T-helper 9 cell (primary cell): ENCODE measurements at regions not wholly inside any gene's neighbourhood (a gene's known extent, or its start where the extent isn't known, plus 50 kb on each side); places are given as distances from the start of the nearest gene placed in this dataset.

ENCODE experiments used
- DNase-seq: peaks from one replicate; pipeline ENCODE4 v3.0.0-alpha.2; 2020

DNA sequence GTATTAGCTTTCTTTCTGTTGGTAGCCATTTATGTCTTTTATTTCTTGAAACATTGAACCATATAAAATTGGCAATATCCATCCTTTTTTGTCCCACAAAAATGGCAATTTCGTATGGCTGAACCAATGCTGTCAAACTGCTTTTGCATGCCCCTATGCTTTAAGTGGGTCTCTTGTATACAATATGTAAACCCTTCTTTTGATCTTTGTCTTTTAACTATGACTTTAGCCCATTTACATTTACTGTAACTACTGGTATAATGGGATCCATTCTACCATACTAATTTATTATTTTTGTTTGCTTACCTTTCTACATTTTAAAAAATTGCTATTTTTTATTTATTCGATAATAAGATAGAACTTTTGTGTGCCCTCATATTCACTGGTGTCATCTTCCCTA lies 93.4 kb downstream of the TENT4A start:
- DNase-seq, result no peak

DNA sequence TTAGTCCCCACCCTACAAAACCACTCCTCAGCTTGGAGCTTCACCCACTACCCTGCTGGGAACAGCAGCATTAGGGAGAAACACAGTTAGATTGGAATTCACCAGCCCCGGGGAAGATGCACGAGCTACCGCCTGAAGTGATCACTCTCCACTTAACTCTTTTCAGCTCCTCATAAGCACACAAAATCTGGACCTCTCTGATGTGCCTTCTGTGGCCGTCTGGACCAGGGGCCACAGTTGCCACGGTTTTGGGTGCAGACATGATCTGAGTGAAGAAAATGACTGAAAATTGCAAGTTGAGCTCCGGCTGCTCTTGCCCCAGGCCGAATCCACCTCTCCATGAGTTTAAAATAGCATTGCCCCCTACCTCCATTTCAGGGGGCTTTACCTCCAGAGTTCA lies 95.2 kb downstream of the TENT4A start:
- no peak for DNase-seq

DNA sequence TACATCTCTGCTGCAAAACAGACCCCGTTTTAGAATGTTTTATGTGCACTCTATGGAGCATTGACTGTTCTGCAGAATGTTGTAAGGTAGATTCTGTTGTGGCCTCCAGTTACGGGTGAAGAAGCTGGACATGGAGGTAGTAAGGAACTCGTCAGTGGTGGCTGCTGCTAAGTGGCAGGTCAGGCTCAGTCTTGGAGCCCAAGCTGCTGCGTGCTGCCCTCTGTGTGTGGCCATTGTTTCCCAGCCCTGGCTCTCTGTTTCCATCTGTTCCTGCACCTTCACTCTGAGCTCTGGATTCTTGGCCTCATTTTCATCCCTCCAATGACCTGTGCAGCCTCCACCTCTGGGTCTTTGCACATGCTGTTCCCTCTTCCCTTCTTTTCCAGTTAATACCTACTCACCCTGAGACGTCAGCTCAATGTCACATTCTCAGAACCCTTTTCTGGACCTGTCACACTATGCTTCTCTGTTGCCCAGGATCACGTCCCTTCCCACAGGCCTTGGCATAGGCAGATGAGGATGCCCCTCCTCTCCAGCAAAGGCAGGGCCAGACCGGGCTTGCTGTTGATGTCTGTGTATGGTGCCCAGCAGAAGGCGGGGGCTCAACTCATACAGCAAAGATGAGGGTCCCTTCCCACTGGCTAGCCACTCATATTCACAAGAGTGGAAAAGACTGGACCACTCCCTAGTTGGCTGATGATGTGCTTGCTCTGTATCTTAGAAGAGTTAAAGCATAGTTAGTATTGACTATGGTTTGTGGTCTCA lies 97.6 kb downstream of the TENT4A start:
- no peak for DNase-seq

DNA sequence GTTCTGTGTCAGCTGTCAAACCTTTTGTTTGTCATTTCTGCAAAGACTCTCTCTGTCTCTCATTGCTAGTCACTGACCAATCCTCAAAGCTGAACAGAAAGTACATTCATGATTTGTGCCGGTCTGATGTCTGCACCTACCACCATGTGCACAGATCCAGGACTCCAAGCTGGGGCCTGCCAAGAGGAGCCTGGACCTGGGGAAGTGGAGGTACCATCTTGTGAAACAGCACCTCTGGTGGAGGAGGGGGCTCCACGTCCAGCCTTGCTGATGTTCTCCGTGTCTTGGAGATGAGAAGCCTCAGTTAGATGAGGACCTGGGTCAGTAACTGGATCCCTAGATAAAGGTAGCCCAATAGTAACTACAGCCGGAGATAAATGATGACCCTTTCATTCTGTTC lies 98.9 kb downstream of the TENT4A start:
- DNase-seq, result no peak

GRCh38 chr5:6812800-6813731 lies 99.8 kb downstream of the TENT4A start:
- no peak for DNase-seq

GRCh38 chr5:6814816-6815215 lies 101.6 kb downstream of the TENT4A start:
- no peak for DNase-seq

DNA sequence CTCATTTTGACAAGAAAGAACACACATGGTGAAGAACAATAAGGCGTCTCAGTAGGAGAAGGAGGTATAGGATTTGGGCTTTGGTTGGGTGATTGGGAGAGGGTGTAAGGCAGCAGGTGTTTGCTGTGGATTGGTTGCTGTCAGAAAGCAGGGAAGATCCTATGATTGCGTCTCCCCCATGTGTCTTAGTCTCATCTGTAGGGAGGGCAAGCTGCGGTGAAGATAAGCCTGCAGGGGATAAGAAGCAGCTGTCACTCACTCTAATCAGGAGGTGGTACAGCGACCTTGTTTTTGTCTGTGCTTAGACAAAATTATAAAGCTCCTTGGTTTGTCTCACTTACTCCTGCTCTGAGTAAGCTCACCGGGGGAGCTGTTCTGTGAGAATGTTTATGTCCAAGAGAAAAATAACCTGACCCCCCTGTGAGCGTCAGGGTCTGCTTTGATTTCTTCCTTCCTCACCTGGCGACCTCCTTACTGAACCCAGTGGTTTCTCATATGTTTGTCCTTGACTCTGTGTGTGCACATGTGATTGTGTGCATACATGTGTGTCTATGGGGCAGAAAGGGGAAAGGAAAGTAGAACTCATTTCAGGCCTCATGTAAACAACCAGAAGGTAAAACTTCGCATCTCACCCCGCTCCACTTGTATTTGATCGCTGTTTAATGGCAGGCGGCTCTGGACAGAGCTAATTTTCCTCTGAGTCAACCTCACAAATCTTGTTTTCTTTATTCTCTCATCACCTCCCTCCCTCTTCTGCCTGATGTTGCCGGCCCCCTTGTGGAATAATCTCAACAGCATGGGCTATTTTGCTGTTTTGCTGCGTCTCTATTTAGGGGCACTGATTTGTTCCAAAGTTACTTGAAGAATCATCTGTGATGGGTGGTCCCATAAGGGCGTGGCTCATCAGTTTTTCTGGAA lies 105.6 kb downstream of the TENT4A start:
- DNase-seq, result no peak

DNA sequence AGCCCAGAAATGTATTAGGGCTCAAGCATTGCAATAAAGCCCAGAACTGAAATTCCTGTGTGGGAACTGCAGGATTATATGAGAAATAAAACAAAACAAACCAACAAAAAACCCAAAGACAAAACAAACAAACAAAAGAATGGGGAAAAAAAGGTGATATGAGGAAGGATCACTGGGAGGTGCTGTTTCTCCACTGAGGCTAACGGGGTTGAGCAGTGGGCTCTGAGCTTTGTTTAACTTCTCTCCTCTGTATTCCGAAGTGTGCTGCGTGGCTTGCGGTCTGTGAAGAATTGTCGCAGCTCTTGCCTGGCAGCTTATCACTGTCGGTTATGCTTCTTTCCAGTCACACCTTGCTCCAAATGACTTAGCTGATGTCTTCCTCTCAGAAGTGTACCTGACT lies 106.3 kb downstream of the TENT4A start:
- no peak for DNase-seq

DNA sequence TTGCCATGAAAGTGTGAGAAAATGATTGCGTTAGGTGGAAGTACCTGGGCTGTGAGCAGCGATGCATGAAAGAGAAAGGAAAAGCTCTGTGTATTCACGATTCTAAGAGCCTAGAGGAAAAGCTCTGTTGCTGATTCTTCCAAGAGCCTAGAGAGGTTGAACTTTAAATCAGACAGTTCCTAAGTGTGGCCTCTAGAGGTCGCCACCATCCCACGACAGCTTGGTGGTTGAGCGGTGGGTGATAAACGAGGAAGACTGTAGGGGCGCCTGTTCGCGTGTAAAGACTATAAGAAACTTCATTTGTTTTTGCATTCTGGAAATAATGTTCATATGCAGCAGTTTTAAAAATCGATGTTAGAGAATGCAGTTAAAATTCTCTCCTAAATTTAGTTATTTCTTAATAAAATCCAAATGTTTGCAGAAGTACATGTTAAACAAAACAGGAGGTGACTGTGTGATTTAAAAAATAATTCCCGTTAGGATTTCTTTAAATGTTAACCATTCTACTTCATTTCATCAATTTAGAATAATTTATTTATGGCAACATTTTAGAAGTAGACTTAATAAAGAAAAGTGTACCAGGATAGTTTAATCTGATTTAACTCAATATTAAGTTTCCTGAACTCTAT lies 107.7 kb downstream of the TENT4A start:
- peak; percentile 21 for DNase-seq

DNA sequence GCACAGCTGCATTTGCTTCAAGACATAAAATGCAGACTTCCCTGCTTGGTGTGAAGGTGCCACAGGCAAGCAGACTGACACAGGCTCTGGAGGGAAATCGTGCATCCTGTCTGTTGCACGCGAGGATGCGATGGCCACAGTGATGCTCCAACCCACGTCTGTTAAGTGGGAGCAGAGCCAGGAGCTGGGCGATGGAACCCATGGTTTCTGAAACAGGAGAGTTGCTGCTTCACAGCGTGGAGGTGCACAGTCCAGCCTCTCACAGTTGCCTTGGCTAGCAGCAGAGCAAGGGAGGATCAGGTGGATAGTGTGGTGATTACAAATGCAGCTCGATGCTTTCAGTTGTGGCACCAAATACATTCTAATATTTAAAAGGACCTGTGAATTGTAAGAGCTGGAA lies 108.8 kb downstream of the TENT4A start:
- no peak for DNase-seq

- no peak for DNase-seq
Measured at GRCh38 chr5:6822556-6823343, 109.5 kb downstream of the TENT4A start.

DNA sequence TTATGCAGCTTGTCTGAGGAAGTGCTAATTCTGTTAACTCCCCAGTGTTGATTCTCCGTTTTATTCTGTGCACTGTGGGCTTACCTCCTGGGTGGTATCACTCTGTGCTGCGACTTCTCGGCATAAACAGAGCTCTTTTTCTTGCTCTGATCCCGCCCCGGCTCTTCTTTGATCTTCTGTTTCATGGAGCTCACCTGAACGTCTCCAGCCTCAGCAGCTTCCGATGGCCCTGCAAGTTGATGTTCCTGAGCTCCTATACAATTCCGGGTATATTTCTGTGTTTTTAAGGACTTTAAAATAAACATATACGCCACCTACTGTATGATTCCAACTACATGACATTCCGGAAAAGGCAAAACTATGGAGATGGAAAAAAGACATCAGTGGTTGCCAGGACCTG lies 110.8 kb downstream of the TENT4A start:
- no peak for DNase-seq

DNA sequence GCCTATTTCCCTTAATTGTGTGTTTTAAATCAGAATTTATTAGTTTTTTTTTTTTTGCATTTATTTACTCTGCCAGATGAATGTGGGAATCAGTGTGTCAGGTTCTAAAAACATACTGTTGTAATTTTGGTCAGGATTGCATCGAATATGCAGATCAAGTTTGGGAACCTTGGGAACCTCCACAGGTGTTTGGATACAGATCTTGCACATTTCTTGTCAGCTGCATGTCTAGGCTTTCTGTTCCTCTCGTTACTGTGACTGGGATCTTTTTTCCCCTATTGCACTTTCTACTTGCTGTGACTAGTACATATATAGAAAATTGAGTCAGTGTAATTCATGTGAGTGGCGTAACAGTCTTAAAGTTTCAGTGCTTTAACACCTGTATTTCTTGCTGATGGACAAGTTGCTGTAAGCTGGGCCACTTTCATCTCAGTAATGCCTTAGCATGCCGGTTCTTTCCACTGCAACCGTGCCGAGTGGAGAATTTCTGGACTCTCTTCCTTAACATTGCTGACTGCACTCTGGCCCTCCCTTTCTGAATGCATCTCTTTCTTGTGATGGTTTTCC lies 112.5 kb downstream of the TENT4A start:
- DNase-seq, result no peak

- no peak for DNase-seq
Measured at GRCh38 chr5:6826756-6827155, 113.5 kb downstream of the TENT4A start.

DNA sequence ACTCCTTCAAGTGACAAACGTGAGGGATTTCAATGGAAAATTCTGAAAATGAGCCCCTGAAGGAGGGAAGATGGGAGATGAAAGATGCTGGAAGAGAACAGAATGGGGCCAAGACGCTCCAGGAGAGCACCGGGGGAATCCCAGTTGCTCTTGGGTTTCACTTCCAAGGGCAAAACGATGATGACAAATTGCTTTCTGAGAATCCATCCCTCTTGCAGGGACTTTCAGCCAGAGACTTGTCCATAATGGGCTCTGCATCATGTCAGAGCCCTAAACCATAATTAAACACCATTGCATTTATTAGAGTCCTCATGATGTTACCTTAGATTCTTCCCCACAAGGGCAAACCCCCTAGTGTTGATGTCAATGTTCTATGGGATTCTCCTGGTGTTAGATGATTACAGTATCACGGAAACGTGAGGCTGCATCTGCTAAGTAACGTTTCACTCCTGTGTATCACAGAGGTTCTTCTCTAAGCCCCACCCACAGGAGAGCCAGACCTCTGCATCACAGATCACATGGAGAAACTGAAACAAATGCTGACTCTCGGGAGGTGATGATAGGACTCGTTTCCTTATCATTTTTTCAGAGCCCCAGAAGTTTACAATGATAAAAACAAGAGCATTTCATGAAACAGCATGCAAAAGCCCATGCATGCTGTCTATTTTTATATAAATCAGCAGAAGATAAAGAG lies 114.4 kb downstream of the TENT4A start:
- peak; percentile 2 for DNase-seq

DNA sequence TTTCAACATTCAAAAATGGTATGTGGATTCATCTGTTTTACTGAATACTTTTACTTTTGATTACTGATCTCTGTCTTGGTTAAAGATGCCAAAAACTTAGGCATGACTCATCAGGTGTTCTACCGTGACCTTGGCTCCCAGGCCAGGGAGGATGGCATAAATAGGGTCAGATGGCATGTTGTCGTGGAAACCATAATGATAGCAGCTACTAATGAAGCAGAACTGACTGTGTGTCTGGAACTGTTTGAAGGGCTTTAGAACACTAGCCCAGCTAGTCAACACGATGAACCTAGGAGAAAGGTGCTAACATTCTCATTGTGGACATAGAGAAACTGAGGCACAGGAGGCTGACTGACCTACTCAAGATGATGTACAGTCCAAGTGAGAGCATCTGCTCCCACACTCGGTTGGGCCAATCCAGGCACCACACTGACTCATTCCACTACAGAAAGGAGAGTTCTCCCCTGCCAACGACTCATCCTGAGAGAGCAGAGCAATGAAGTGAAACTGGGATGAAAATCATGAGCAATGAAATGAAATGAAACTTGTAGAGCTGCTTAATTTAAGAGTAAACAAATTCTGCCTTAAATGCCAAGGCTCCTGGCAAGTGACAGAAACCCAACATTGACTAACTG lies 116.0 kb downstream of the TENT4A start:
- no peak for DNase-seq

GRCh38 chr5:6830643-6831239 lies 117.5 kb downstream of the TENT4A start:
- DNase-seq, result no peak

DNA sequence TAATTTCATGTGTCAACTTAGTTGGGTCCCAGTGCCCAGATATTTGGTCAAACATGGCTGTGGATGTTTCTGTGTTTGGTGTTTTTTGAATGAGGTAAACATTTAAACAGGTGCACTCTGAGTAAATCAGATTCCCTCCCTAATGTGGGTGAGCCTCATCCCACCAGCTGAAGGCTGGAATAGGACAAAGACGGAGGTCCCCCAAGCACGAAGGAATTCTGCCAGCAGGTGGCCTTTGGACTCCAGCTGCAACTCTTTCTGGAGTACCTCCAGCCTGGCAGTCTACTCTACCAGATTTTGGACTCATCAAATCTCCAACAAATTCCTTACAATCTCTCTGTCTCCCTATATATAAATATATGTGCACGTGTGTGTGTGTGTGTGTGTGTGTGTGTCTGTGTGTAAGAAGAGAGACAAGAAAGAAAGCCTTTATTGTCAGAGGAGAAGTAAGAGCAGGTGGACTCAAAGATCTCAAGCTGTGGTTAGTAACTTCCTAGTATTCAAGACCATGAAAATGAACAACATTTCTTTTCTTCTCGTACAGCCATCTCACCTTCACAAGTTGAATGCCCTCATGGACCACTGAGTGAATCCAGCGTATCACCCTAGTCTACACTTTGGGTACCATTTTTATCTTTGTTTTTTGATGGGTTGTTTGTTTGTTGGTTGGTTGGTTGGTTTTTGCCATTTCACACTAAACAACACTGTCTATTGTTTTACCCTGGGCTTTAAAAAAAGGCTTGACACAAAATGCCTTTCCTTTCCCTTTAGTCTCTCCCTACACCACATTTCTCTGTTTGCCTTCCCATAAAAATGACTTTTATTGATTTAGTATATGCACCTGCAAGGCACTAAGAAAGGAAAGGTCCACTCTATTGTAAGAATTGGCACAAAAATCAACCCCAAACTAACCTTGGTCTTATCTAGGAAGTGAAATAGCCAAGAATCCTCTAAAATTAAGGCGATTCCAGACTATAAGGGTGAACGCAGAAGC lies 118.7 kb downstream of the TENT4A start:
- no peak for DNase-seq
